HG02852 (cell line): ENCODE measurements at regions not wholly inside any gene's neighbourhood (a gene's known extent, or its start where the extent isn't known, plus 50 kb on each side); places are given as distances from the start of the nearest gene placed in this dataset.

ENCODE experiments used
- ATAC-seq: cut with Tn5 transposase; IDR thresholded peaks from one replicate; pipeline ENCODE4 v1.9.1; 2021; ENCODE audit warnings: mild to moderate bottlenecking, moderate library complexity; ENCODE audit not compliant: unreplicated experiment

DNA sequence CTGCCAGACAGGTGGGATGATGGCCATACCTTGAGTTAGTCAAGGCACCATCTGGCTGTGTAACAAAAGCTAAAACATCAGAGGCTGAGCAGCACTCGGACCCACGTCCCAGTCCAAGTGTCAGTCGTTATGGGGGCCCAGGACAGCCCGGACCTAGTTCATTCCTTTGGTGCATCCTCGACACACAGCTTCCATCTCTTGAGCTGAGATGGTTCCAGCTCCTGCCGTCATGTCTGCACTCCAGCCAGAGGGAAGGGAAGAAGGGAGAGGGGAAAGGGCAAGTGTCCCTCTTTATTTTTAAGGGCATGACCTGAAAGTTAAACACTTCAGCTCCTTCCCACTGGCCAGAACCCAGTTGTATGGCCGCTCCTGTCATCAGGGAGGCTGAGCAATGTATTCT lies 218.0 kb downstream of the SEC14L1 start:
- ATAC-seq = no peak

DNA sequence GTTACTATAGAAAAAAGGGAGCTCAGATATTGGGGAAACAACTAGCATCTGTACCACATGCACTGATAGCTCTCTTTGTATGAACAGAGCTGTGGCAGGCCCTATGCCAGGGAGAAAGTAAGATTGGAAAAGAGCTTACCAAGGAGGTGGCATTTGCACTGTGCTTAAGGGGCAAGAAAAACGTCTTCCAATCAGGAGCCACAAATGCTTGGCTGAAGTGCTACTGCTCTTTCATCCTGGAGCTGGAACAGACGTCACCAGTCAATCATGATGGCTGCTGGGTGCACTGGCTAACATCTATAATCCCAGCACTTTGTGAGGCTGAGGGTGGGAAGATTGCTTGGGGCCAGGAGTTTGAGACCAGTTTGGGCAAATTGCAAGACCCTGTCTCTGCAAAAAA lies 218.5 kb downstream of the SEC14L1 start:
- no peak for ATAC-seq

DNA sequence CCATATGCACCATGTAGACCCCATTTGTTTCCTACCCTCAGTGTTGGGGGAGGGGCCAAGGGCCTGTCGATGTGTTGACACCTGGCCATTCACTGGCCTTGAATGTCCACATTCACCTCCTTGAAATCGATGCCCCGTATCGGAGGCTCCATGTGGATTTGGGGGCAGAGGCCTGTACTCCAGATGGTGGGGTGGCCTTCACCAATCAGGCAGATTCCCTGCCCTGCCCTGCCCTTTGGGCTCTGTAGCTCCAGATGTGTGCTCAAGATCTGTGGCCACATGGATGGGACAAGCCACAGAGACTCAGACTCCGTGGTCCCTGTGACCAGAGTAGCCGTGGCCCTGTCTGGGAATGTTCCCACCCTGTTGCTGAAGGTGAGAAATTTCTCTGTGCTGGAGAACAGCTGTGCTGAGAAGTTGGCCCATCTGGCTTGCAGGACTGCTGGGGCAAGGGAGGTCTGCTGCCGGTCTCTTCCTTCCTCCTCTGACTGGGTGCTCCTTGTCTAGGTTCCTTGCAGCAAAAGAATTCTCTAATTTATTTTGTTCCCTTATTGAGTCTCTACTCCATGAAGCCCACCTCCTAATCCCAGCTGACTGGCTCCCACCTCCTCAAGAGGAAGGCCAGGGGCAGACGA lies 221.3 kb downstream of the SEC14L1 start:
- no peak for ATAC-seq

DNA sequence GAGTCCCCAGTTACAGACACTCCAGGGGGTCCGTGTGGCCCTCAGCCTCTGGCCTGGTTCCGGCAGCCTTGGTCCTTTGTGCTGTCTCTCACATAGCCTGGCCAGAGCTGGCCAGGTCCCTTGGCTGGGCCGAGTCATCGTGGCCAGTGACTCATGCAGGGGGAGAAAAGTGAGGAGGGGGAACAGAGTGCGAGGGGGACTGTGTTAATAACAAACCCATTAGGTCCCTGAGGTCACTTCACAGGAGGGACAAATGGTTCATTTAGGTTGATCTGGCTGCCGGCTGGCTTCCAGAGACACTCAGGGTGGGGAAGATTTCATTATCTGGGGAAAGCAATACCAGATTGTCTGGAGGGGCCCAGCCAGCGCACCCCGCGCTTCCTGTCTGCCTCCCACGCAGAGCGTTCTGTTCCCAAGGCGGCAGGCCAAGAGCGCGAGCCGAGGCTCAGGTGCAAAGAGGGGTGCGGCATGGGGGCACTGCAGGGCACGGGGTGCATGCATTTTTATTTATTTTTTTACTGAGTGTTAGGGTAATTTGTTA lies 223.1 kb downstream of the SEC14L1 start:
- no peak for ATAC-seq

DNA sequence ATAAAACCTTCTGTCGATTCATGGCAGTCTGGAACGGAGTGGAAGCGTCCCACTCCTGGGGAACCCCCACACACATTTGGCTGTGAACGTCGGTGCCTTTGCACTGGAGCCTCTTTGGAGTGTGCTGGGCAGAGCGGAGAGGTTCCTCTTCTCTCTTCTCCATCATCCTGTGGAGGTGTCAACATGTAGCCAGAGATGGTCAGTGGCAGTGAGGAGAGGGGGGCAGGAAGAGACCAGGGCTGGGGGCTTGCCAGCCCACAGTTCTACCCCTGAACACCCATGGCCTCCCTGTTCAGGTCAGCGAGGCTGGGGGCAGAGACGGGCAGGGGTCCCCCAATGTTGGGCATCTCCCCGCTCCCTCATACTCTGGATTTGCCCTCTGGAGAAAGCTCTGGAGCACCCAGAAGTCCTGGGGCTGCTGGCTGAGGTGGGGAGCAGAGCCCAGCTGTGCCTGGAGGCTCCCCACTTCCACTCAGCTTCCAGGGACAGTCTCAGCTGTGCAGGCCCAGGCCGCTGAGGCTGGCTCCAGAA lies 223.7 kb downstream of the SEC14L1 start:
- ATAC-seq = no peak

DNA sequence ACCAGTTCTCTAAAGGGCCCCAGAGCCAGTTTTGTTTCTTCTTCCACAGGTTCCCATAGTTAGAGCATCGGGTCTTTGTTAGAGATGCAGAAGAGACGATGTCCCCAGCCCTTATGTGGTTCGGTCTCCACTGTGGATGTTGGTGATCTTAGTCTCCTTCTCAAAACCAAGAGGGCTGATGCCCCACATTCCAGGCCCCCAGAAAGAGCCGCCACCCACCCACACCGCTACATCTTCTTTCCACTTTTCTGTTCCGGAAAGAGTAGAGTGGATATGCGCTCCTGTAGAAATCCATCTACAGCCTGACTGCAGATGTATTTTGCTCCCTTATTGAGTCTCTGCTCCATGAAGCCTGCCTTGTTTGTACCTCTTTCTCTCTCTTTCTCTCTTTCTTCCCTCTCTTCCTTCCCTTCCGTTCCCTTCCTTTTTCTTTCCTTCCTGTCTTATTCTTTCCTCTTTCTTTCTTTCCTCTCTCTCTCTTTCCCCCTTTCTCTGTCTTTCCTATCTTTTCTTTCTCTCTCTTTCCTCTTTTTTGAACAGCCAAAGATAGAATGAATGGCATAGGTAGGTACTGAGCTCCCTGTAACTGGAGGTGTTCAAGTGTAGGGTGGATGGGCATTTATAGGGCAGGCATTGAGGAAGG lies 224.3 kb downstream of the SEC14L1 start:
- no peak for ATAC-seq

DNA sequence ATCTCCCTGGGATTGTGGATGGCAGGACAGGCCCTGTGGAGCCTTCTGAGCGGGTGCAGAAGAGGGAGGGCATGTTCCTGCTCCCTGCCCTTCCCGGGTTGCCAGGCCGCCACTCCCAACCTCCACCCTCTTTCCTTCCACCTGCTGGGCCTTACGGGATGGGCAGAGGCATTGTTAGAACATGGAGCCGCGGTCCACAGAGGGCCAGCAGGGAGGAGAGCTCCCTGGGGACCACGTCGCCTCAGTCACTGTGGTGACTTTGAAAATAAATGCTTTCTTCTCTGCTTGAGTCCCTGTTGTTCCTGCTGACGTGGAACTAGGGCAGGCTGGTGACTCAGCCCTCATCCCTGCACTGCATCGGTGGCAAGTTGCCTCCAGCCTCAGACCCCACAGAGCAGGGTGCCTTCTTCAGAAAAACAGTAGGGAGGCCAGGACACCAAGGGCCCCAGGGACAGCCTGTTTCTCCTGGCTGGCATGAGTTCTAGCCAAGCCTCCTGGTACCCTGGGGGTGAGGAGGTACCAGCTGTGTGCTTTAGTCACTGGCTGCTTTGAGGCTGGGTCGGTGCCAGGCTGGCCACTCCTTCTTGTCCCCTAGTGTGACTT lies 224.9 kb downstream of the SEC14L1 start:
- no peak for ATAC-seq

DNA sequence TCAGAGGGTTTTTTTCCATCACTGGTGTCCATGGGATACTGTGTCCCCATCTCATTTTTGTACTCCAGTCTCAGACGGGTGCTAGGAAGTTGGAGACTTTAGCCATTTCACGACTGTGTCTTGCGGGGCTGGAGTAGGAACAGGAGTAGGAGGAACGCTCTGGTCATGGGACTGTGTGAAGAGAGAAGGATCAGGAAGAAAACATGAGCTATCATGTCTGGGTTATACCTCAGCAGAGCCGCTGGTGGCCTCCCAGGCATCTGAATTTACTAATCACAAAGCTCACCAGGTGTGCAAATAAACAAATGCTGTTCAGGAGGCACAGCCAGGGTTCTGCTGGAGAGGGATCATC lies 225.4 kb downstream of the SEC14L1 start:
- ATAC-seq = no peak

DNA sequence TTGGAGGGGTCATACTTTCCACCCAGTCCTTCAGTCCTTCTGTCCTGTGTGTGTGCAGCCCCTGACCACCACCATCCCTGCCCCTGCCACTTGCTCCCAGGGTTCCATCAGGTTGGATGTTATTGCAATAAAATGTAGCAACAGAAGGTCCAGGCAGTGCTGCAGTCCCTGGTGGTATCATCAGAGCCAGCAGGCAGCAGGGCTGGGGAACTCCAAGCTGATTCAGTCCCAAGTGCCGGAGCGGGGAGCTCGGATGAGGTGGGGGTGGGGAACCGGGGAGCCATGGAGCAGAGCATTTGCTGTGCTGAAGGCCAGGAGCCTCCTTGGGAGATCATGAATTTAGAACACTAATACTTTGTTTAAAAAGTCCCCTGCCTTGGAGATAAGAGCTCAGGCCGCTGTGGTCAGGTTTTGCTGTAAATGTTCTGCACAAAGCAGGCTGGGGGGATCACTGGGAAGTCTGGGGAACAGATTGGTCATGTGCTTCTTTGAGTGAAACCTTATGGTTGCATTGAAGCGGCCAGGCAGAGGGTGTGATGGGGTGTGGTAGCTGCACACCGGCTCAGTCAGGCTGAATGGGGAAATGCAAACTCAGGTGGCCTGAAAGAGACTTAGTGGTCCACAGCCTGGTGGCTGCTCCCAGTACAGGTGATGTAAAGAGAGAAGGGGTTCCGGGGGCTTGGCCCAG lies 225.9 kb downstream of the SEC14L1 start:
- ATAC-seq = no peak

DNA sequence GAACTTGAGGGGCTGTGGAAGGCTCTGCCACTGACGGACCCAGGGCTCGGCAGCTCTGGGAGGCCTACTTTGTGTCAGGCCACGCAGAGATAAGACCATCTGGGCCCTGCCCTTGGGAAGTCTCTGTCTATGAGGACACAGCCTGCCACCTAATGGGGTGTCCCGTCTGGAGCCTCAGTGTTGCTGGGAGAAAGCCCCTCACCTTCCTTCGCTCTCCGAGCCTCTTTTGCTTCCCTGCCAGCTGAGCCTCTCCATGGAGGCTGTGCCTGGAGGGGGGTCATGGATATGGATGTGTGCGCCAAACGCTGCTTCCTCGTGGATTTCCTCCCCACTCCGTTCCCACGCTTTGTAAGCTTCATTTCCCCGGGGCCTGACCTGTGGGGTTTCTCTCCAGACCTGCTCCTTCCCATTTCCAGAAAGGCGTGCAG lies 228.8 kb downstream of the SEC14L1 start:
- ATAC-seq = no peak

DNA sequence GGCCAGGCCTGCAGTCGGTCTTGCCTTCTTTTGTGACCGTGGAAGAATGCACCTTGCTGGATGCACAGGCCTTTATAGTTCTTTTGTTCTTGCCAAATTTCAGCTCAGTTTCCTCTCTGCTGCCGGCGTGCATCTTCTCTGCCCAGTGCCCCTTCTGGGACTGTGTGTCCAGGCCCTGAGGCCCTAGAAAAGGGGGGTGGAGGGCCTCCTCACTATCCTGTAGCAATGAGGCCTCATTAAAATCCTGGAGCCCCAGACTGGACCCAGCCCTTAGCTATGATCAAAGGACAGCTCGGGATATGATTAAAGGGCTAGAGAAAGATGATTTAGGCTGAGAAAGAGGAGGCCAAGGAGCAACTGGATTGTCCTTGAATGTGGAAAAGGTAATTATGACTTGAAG lies 229.8 kb downstream of the SEC14L1 start:
- ATAC-seq = no peak

DNA sequence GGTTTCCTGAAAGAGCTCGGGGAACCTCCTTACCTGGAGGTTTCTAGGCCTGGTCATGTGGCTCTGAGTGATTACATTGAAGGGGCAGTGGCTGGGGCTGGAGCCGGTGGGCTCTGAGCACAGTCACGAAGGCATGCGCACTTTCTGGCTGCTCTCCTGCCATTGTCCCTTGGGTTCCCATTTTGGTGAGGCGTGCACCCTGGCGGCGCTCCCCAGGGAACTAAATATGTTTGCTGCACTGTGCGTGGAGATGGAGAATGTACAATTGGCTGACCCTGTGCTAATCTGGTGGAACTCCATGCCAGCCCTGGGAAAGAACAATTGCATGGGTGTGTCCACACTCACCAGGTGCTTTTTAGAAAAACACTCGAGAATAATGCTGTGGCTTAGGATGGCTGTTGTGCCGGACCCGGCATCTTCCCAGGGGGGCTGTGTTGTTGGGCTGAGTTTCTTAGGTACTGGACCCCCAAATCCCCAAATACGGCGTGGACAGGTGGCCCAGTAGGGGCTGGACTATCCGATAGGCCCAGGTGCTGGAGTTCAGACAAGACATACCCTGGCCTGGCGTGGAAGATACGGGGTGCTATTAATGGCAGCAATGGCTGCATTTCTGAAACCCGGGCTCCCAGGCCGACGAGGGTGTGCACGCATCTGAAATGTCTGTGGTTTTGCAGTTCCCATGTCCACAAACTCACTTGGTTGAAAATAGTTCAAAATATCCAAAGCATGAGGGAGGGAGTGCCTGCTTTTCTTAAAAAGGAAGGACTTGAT lies 230.5 kb downstream of the SEC14L1 start:
- no peak for ATAC-seq

DNA sequence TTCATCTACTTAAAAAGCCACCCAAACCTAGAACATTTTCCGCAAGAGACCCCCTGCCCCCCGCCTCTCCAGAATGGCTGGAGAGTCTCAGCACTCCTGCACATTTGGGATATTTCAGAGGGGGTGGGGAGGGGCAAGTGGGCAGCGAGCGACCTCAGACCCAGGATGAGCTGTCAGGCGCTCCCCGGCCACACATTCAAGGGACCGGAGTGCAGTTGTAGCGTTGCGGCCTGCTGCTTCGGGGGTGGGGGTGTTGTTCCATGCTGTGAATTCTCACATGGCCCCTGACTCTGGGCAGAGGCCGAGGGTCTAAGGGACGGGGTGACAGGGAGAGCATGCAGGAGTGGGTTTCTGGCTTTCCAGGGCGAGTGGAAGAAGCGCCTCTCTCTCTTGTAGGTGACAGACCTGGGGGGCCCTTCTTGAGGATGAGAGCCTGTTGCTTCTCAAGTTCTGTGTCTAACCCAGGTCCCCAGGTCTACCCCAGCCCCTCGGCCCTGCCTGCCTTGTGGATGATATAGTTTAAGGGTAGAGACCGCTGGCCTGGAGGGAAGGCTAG lies 231.2 kb downstream of the SEC14L1 start:
- ATAC-seq = no peak

DNA sequence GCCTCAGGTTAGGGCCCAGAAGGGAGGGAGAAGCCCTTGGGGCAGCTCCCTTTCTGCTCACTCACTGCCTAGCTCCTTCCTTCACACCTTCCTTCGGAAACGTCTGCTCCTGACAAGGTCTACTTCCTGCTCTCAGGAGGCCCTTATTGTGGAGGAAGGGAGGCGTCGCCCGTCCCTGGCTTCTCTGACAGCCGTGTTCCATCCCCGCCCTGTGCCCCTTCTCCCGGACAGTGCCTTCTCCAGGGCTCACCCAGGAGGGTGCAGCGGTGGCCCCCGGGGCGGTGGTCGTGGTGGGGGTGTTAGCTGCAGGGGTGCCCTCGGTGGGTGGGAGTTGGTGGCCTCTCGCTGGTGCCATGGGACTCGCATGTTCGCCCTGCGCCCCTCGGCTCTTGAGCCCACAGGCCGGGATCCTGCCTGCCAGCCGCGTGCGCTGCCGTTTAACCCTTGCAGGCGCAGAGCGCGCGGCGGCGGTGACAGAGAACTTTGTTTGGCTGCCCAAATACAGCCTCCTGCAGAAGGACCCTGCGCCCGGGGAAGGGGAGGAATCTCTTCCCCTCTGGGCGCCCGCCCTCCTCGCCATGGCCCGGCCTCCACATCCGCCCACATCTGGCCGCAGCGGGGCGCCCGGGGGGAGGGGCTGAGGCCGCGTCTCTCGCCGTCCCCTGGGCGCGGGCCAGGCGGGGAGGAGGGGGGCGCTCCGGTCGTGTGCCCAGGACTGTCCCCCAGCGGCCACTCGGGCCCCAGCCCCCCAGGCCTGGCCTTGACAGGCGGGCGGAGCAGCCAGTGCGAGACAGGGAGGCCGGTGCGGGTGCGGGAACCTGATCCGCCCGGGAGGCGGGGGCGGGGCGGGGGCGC lies 231.9 kb downstream of the SEC14L1 start:
- no peak for ATAC-seq

DNA sequence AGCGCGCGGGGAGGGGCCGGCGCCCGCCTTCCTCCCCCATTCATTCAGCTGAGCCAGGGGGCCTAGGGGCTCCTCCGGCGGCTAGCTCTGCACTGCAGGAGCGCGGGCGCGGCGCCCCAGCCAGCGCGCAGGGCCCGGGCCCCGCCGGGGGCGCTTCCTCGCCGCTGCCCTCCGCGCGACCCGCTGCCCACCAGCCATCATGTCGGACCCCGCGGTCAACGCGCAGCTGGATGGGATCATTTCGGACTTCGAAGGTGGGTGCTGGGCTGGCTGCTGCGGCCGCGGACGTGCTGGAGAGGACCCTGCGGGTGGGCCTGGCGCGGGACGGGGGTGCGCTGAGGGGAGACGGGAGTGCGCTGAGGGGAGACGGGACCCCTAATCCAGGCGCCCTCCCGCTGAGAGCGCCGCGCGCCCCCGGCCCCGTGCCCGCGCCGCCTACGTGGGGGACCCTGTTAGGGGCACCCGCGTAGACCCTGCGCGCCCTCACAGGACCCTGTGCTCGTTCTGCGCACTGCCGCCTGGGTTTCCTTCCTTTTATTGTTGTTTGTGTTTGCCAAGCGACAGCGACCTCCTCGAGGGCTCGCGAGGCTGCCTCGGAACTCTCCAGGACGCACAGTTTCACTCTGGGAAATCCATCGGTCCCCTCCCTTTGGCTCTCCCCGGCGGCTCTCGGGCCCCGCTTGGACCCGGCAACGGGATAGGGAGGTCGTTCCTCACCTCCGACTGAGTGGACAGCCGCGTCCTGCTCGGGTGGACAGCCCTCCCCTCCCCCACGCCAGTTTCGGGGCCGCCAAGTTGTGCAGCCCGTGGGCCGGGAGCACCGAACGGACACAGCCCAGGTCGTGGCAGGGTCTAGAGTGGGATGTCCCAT lies 232.8 kb downstream of the SEC14L1 start:
- no peak for ATAC-seq

DNA sequence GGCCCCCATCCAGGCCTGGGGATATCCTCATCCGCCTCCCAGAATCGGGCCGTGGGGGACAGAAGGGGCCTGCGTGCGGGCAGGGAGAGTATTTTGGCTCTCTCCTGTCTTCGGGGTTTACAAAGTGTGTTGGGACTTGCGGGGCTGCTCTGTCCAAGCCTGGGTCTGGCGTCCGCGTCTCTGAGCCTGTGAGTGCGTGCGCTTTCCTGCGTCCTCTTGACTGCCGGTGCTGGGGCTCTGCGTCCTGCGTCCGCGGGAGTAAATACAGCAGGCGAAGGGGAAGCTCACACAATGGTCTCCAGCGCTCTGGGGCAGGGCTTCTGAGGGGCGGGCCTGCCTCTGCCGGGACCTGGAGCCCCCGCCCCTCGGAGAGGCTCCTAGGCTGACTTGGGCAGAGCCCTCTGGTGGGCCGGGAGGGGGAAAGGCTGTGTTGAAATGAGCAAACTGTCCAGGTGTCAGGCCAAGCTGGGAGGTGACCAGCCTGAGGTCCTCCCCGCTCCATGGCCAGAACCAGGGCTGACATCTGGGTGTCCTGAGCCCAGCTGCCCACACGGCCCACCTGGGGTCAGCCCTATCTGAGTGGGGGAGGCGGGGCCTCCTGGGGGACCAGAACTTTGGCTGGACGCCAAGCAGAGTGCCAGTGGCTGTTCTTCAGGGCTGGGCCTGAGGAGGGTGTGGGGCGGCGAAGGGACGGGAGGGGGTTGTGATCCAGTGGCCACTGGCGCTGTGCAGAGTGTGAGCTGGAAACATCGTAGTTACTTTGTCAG lies 233.6 kb downstream of the SEC14L1 start:
- no peak for ATAC-seq

DNA sequence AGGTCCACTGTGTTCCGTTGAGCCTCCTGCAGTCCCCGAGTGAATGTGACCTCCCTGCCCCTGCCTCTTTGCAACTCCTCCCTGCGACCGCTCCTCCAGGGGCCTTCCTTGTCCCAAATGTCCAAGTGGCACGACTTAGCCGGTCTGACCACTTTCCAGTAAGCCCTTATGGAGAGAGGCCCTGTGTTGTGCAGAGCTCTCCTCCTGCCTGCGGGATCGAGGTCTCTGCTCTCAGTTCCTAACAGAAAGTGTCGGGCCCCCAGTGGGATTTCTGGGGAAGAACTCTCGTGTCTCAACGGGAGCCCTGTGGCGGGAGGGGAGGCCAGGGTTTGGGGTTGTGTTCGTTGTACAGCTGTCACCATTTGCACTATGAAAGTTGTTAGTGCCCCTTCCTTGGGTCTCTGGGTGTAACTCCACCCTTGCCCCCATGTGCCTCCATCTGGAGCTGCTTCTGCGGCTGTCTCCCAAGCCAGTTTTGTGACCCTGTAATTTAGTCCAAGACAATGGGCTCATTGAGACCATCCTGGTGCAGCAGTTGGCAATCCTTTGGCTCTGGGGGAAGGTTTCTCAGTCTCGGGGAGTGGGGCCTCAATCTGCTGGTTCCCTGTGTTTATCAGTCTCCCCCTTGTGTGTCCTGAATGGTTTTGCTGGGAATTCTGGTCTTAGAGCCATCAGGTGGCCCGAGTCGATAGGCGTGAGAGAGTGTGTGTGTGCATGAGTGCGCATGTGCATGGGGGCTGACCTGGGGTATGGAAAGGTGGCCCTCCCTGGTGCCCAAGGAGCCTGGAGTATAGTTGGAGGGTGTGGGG lies 234.5 kb downstream of the SEC14L1 start:
- no peak for ATAC-seq
